ENCODE measurements at regions not wholly inside any gene's neighbourhood (a gene's known extent, or its start where the extent isn't known, plus 50 kb on each side); places are given as distances from the start of the nearest gene placed in this dataset.

DNA sequence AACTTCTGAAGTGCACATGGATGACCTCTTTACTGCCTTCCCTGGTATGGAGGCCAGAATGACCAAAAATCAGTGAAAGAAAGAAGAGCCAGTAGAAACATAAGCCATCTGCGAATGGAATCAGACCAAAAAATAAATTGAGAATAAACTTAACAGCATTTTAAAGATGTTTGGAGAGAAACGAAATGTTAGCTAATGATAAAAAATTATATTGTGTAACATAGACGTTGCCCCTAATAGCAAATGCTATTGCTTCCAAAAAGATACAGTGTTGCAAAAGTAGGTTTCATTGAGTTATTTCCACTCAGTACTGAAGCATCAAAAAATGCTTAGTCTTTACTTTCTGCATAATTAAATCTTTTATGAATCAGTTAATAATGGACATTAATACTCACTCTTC, 371.7 kb downstream of the LIG4 start:
- TF ChIP-seq, protein P1, sequence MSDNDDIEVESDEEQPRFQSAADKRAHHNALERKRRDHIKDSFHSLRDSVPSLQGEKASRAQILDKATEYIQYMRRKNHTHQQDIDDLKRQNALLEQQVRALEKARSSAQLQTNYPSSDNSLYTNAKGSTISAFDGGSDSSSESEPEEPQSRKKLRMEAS (IDR thresholded peaks at IDR 0.05; ENCODE audit: insufficient read depth, insufficient read length), result no peak
- TF ChIP-seq CTCF (IDR thresholded peaks at IDR 0.05; ENCODE audit: extremely low read depth in 1 of 2, insufficient read depth in 1 of 2, low read depth in 1 of 2, low read length in 2 of 2) (no peak), MYC (IDR thresholded peaks at IDR 0.05; ENCODE audit: low read depth, low read length) (no peak), JUN (IDR thresholded peaks at IDR 0.05; ENCODE audit: borderline replicate concordance, insufficient read depth, insufficient read length, low read depth) (no peak), POLR2AphosphoS5 (IDR thresholded peaks at IDR 0.05; ENCODE audit: insufficient read depth, low read depth, low read length) (no peak), POLR2A (IDR thresholded peaks at IDR 0.05; ENCODE audit: low read depth, low read length) (no peak), EZH2 (IDR thresholded peaks at IDR 0.05; ENCODE audit: borderline replicate concordance, low read depth, low read length, severe bottlenecking) (no peak), GATA2 (IDR thresholded peaks at IDR 0.05; ENCODE audit: insufficient read depth, insufficient read length, low read depth, low read length) (no peak), FOS (IDR thresholded peaks at IDR 0.05; ENCODE audit: borderline replicate concordance, insufficient read depth, low read length) (no peak)
